HG02981 (cell line): ENCODE measurements at regions not wholly inside any gene's neighbourhood (a gene's known extent, or its start where the extent isn't known, plus 50 kb on each side); places are given as distances from the start of the nearest gene placed in this dataset.

ENCODE experiments used
- ATAC-seq: cut with Tn5 transposase; IDR thresholded peaks from one replicate; pipeline ENCODE4 v1.9.1; 2021; ENCODE audit warnings: mild to moderate bottlenecking, moderate library complexity; ENCODE audit not compliant: unreplicated experiment

- ATAC-seq = no peak
Measured at GRCh38 chr3:144129536-144130214, 158.1 kb downstream of the DIPK2A start.

DNA sequence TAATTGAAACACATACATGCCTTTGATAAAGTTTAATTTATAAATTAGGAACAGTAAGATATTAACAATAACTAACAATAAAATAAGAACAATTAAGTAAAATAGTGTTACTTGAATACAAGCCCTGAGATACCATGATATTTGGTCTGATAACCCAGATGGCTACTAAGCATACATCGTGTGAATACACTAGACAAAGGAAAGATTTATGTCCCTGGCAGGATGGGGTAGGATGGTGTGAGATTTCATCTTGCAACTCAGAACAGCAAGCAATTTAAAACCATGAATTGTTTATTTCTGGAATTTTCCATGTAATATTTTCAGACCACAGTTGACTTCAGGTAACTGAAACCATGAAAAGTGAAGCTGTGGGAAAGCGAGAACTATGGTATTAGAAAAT, 169.5 kb downstream of the DIPK2A start:
- ATAC-seq = no peak

- no peak for ATAC-seq
Measured at GRCh38 chr3:144141496-144141895, 169.9 kb downstream of the DIPK2A start.

- no peak for ATAC-seq
Measured at GRCh38 chr3:144142151-144142840, 170.7 kb downstream of the DIPK2A start.

DNA sequence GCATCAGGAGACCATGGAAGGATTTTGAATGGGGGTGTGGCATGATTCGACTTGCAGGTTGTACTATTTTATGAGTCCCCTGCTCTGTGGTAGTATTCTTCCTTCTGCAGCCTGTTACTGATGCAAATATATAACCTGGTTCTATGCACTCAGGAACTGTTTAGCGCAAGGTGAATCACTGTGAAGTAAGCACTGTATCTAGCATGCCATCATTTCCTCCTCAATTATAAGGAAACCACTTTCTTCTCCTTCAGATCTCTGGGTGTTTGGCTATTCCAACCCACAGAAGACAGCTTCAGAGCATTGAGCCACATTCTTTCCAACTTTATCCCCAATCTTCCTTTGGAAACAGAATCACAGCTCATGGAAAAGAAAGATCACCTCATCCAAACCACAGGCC, 176.7 kb downstream of the DIPK2A start:
- no peak for ATAC-seq

DNA sequence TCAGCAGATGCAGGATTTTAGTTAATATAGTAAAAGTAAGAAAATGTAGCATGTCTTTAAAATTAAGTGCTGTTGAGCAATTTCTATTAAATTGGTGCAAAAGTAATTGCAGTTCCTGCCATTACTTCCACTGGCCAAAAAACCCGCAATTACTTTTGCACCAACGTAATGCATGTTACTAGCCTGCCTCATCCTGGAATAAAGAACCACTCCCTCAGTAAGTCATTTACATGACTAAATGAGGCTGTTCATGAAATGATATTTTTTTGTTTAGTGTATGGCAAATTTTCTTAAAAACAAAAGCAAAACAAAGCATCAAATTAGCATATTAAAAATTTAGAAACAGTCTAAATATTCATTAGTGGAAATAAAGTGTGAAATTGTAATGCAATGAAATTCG, 180.4 kb downstream of the DIPK2A start:
- ATAC-seq = no peak

GRCh38 chr3:144160627-144161026, 189.0 kb downstream of the DIPK2A start:
- no peak for ATAC-seq

GRCh38 chr3:144162042-144162441, 190.4 kb downstream of the DIPK2A start:
- no peak for ATAC-seq

DNA sequence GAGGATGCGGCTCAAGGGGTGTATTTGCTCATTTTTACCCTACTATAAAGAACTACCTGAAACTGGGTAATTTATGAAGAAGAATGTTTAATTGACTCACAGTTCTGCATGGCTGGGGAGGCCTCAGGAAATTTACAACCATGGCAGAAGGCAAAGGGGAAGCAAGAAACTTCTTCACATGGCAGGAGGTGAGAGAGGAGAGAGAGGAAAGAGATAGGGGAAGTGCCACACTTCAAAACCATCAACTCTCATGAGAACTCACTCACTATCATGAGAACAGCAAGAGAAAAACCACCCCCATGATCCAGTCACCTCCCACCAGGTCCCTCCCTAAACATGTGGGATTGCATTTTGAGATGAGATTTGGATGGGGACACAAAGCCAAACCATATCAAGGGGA, 192.7 kb downstream of the DIPK2A start:
- ATAC-seq = no peak

DNA sequence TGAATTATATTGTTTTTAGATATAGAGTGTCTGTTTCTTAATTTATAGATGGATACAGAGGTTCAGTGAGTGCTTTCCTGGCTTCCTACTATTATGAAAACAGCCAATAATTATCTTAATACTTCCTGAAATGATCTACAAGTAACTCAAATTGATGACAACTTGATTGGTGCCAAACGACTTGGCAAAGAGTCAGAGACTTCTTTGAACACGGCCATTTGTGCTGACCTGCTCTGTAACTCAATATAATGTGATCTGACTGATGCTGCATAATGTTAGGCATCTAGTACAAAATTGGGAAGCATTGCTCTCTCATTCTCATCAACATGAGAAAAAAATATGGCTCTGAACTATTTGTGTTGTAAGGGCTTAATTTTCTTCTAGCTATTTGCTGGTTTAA, 193.9 kb downstream of the DIPK2A start:
- no peak for ATAC-seq

DNA sequence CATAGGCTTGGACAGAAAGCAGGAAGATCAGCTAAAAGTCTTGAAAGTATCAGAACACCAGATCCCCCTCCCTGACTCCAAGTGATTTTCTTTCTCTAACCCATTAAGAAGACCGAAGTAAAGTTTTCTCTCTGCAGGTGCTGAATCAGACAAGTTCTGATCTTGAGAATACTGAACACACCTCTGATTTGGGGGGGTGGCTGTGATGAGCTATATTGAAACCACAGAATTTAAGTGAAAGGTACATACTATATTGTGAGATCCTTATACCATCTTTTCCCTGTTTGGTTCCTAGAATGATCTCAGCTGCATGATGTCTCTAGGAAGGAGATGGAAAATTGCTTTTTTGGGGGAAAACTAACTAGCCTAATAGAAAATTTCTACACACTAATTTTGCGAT, 196.0 kb downstream of the DIPK2A start:
- no peak for ATAC-seq

DNA sequence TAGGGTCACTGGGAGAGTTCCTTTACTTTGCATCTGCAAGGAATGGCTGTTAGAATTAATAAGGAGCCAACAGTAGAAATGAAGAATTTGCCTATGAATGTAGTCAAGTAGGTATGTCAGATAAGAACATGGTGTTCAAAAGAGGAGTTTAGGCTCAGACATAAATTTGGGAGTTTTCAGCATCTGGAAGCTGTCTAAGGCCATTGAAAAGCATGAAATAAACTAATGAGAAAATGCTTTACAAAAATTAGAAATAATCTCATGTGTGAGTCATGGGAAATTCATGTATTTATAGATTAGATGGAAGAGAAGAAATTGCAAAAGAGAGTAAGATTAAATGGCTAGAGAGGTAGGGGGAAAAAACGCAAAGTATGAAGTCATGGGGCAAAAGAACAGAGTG, 201.9 kb downstream of the DIPK2A start:
- no peak for ATAC-seq

DNA sequence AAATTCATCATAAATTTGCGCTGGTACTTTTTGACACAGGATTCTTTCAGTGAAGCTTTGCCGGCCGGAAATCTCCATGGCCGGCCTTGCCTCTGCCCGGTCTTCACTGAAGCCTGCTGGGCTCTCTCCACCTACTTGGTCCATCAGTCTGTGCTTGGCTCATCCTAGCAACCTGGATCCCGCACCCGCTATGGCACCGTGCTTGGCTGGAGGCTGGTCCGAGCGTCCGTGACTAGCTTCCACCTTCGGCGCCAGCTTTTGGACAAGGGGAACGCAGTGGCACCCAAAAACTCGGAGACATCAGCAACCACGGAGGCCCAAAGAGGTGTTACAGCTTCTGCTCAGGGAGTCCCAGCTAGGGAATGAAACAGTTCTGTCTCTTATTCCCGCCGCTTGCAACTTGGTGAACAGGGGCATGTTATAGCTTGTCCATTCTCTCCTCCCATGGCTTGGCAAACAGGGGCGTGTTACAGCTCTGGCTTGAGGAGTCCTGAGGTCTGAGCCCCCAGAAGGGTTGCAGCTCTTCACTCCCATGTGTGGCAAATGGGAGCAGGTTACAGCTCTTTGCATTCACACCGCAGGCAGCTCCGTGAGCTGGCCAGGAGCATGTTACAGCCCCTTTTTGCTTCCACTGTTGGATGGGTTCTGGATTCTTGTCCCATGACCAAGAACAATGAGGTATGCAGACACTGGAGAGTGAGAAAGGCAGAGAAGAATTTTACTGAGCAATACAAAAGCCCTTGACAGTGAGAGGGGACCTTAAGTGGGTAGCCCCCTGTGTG, 204.2 kb downstream of the DIPK2A start:
- no peak for ATAC-seq

DNA sequence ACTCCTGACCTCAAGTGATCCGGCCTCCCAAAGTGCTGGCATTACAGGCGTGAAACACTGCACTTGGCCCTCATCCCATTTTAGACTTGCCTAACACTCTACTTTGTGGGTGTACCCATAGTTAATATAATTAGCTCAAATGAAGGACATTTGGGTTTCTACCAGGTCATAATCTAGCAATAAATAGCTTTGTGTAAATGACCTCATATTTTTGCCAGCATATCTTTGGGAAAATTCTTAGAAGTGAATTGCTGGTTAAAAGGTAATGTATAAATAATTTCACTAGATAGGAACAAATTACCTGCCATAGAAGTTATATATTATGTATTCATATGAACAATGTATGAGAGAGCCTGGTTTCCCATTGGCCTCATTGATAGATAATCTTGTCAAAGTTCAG, 206.0 kb downstream of the DIPK2A start:
- no peak for ATAC-seq

DNA sequence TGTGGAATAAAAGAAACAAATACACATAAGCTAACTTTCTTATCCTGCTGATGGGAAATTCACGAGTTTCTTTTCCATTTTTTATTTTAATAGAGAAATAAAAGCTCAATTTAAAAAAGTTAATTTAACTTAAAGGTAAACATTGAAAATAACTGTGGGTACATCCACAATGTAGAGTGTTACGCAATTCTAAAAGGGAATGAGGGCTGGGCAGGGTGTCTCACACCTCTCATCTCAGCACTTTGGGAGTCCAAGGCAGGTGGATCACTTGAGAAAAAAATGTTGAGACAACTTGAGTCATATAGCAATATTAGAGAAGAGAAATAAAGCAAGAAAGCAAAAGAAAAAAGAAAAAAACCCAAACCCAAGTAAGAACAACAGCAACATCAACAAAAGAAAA, 207.0 kb downstream of the DIPK2A start:
- ATAC-seq = no peak

DNA sequence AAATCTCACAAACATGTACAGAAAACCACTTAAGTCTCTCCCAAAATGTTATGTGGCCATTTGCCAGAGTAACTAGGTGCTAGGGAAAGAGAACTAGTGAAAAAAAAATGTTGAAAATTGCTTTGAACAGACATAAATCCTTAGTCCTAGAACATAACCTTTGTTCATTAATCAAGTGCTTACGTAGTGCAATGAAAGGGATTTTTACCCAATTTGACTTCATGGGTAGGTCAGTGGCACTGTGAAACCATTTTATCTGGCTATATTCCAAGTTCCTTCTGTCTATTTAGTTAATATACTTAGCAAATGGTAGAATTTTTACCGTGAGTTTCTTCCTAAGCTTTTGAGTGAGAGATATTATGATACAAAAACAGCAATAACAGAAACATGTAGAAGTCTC, 209.4 kb downstream of the DIPK2A start:
- ATAC-seq = no peak

DNA sequence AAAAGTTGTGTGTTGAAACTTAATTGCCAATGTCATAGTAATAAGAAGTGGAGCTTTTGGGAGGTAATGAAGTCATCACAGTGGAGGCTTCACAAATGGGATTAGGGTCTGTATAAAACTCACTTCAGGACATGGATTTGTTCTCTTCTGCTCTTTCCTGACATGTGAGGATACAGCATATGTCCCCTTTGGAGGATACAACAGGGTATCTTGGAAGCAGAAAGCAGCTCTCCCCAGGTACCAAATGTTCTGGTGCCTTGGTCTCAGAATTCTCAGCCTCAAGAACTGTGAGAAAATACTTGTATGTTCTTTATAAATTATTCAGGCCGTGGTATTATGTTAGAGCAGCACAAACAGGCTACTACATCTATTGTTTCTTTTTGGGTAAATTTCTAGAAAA, 210.9 kb downstream of the DIPK2A start:
- no peak for ATAC-seq

DNA sequence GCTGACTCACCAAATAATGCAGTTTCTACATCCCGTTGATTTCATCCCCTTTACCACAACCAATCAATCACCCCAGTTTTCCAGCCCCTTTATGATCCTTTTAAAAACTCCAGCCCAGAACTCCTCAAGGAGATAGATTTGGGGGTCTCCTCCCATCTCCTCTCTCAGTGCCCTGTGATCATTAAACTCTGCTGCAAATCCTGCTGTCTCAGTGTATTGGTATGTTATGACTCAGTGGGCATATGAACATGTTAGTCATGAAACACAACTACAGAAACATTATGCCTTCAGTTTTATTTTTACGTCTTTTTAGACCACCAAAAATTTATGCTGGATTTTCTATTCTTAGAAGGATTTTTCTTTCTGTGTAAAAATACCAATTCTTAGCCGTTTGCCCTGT, 213.7 kb downstream of the DIPK2A start:
- no peak for ATAC-seq

- no peak for ATAC-seq
Measured at GRCh38 chr3:144187531-144188210, 216.0 kb downstream of the DIPK2A start.

DNA sequence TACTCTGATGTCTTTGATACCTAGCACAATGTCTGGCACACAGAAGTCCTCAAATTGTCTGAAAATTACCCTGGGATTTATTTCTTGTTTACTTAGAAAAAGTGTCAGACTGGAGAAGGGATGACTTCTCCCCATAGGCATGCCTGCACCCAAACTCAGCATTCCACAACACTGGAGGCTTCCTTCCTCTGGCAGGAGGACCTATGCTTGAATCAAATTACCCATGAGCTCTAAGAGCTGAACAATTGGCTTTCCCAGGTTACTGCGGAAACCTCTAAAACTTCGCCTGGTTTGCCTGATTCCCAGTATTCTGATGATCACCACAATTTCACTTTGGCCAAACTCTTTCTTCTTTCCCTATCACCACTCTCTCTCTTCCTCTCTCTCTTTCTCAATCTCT, 217.4 kb downstream of the DIPK2A start:
- no peak for ATAC-seq

DNA sequence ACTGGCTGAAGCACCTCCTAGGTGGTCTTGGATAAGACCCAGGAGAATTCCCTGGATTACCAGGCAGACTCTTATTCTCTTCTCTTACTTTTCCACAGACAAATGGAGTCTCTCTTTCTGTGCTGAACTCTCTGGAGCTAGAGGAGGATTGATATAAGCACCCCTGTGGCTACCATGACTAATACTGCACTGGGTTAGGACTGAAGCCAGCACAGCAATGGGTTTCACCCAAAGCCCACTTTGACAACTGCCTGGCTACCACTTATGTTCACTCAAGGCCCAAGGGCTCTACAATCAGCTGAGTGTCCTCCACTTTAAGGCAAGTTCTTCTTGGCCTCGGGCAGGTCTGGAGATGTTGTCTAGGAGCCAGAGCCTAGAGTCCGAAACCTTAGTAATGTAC, 225.5 kb downstream of the DIPK2A start:
- ATAC-seq = no peak

- no peak for ATAC-seq
Measured at GRCh38 chr3:144197582-144197981, 226.0 kb downstream of the DIPK2A start.
